ENCODE measurements at regions not wholly inside any gene's neighbourhood (a gene's known extent, or its start where the extent isn't known, plus 50 kb on each side); places are given as distances from the start of the nearest gene placed in this dataset.

DNA sequence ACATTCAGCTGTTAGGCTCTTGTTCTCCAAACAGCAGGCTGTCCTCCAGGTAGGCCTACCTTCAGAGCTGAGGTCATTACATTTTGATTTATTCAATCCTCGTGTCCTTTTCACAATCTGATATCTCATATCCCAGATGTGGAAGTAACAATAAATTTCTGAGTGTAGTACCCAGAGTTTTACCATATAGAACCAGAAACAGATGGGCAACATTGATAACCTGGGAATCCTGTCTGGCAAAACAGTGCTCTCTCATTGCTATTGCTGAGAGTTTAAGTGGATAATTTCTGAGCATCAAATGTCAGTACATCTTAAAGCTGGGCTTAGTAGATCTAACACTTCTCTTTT, 1007.8 kb downstream of the REEP3 start:
- H3K36me3 Mint-ChIP-seq (ENCODE audit: low read depth) = no peaks in the 10 kb centered on the region

GRCh38 chr10:64534616-64535015, 1013.4 kb downstream of the REEP3 start:
- H3K27me3 Mint-ChIP-seq = no peaks in the 10 kb centered on the region
- no peak overlapping the region for H3K27ac Mint-ChIP-seq
- no peaks in the 10 kb centered on the region for H3K36me3 Mint-ChIP-seq (ENCODE audit: low read depth)
- ATAC-seq (ENCODE audit: low read depth) (no peak), DNase-seq (no peak)
- TF ChIP-seq, protein P1, sequence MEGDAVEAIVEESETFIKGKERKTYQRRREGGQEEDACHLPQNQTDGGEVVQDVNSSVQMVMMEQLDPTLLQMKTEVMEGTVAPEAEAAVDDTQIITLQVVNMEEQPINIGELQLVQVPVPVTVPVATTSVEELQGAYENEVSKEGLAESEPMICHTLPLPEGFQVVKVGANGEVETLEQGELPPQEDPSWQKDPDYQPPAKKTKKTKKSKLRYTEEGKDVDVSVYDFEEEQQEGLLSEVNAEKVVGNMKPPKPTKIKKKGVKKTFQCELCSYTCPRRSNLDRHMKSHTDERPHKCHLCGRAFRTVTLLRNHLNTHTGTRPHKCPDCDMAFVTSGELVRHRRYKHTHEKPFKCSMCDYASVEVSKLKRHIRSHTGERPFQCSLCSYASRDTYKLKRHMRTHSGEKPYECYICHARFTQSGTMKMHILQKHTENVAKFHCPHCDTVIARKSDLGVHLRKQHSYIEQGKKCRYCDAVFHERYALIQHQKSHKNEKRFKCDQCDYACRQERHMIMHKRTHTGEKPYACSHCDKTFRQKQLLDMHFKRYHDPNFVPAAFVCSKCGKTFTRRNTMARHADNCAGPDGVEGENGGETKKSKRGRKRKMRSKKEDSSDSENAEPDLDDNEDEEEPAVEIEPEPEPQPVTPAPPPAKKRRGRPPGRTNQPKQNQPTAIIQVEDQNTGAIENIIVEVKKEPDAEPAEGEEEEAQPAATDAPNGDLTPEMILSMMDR (IDR thresholded peaks at IDR 0.05) = no peak
- intact Hi-C loops (cut with micrococcal nuclease) = no loop called here
- ChIA-PET POLR2A (no interaction called here), CTCF (no interaction called here)
- no peaks in the 10 kb centered on the region for H3K4me1 Mint-ChIP-seq
- peaks cover under 1% of the 10 kb centered on the region for H3K9me3 Mint-ChIP-seq
- no peak overlapping the region for H3K4me3 Mint-ChIP-seq

More for the DNA sequence above, 1007.8 kb downstream of the REEP3 start:
- intact Hi-C loops (cut with micrococcal nuclease) = no loop called here
- H3K27ac Mint-ChIP-seq = no peak overlapping the region
- no peaks in the 10 kb centered on the region for H3K9me3 Mint-ChIP-seq
- ChIA-PET CTCF (no interaction called here), POLR2A (no interaction called here)
- DNase-seq (no peak), ATAC-seq (ENCODE audit: low read depth) (no peak)
- H3K4me1 Mint-ChIP-seq = no peaks in the 10 kb centered on the region
- TF ChIP-seq, protein P1 (IDR thresholded peaks at IDR 0.05) = no peak
- H3K4me3 Mint-ChIP-seq = no peak overlapping the region
- no peaks in the 10 kb centered on the region for H3K27me3 Mint-ChIP-seq

DNA sequence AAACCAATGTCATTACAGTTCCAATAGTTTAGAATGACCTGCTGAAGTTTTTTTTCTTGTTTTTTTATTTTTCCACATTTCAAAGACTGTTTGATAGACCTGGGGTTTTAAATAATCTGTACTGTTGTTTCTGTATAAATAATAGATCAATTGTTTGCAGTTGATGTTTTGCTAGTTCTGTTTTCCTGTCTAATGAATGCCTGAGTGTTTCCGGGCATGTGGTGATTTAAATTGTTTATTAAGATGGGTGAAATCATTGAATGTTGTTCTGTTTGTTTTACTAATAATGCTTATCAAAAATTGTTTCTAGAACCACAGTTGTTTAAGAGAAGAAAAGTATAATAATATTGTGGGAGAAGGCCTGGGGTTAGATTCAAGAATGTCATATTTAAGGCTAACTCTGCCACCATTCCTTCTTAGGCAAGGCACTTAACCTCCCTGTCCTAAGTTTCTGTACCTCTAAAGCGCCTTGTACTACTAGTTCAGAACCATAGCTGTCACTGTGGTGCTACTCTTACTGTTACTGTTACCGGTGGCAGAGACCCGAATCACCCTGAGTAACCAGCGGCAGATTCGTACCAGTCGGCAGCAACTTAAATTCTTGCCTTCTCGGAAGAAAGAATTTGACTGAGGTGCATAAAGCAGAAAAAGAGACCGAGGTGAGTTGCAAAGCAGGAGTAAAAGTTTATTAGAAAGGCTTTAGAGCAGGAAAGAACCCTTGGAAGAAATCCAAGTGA, 1014.1 kb downstream of the REEP3 start:
- ATAC-seq (ENCODE audit: low read depth) (no peak), DNase-seq (no peak)
- ChIA-PET POLR2A (no interaction called here), CTCF (no interaction called here)
- H3K4me1 Mint-ChIP-seq = no peaks in the 10 kb centered on the region
- no peak overlapping the region for H3K4me3 Mint-ChIP-seq
- intact Hi-C loops (cut with micrococcal nuclease) = no loop called here
- no peaks in the 10 kb centered on the region for H3K27me3 Mint-ChIP-seq
- H3K9me3 Mint-ChIP-seq = peaks cover 5% of the 10 kb centered on the region
- TF ChIP-seq, protein P1 (IDR thresholded peaks at IDR 0.05) = no peak
- H3K27ac Mint-ChIP-seq = no peak overlapping the region
- H3K36me3 Mint-ChIP-seq (ENCODE audit: low read depth) = no peaks in the 10 kb centered on the region

- Mint-ChIP-seq H3K4me3 (no peak overlapping the region), H3K9me3 (peaks cover 5% of the 10 kb centered on the region), H3K4me1 (no peaks in the 10 kb centered on the region), H3K27ac (no peak overlapping the region), H3K36me3 (ENCODE audit: low read depth) (no peaks in the 10 kb centered on the region), H3K27me3 (no peaks in the 10 kb centered on the region)
- DNase-seq = no peak
- ChIA-PET CTCF (no interaction called here), POLR2A (no interaction called here)
- intact Hi-C loops (cut with micrococcal nuclease) = no loop called here
- TF ChIP-seq, protein P1 (IDR thresholded peaks at IDR 0.05) = no peak
- ATAC-seq (ENCODE audit: low read depth) = no peak
These were observed 1015.9 kb downstream of the REEP3 start for GRCh38 chr10:64537112-64537511.

- POLR2A ChIA-PET = no interaction called here
- no peak overlapping the region for H3K27ac Mint-ChIP-seq
These were observed 1016.7 kb downstream of the REEP3 start for GRCh38 chr10:64537928-64538327.

More at GRCh38 chr10:64537928-64538327, 1016.7 kb downstream of the REEP3 start:
- CTCF ChIA-PET = no interaction called here
- intact Hi-C loops (cut with micrococcal nuclease) = no loop called here
- Mint-ChIP-seq H3K36me3 (ENCODE audit: low read depth) (no peaks in the 10 kb centered on the region), H3K27me3 (no peaks in the 10 kb centered on the region), H3K9me3 (peaks cover 5% of the 10 kb centered on the region), H3K4me3 (no peak overlapping the region), H3K4me1 (no peaks in the 10 kb centered on the region)
- ATAC-seq (ENCODE audit: low read depth) (no peak), DNase-seq (no peak)
- TF ChIP-seq, protein P1 (IDR thresholded peaks at IDR 0.05) = no peak
